CD1c-positive myeloid dendritic cell (primary cell): ENCODE measurements at regions not wholly inside any gene's neighbourhood (a gene's known extent, or its start where the extent isn't known, plus 50 kb on each side); places are given as distances from the start of the nearest gene placed in this dataset.
"Not testable (repeated sequence)": the region's sequence is repeated elsewhere in the genome, so short reads cannot be mapped to it uniquely, and the experiment has no call there.

ENCODE experiments used
- DNase-seq: peaks from one replicate; pipeline ENCODE4 v3.0.0-alpha.2; 2016; ENCODE audit errors: extremely low spot score

DNA sequence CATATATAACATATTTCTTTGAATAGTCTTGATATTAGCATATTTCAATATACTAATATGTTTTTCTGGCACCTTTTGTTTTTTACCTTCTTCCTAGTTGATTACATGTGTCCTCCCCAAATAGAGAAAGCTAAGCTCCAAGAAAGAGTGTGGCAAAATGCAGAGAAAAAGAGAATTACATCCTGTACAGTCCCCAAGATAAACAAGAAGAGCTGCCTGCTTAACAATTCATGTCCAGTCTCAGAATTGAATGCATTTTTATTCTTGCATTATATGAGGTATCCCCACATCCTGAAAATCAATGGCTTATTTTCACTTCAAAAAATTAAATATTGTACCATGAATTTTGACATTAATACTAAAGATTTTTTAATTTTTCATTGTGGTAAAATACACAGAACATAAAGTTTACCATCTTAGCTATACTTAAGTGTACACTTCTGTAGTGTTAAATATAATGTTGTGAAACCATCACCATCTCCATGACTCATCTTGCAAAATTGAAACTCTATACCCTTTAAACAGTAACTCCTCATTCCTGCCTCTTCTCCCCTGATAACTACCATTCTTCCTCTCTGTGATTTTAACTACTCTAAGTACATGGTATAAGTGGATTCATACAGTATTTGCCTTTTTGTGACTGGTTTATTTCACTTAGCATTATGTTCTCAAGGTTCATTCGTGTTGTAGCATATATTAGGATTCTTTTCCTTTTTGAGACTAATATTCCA is 490.3 kb downstream of the COL12A1 start:
- no peak for DNase-seq

DNA sequence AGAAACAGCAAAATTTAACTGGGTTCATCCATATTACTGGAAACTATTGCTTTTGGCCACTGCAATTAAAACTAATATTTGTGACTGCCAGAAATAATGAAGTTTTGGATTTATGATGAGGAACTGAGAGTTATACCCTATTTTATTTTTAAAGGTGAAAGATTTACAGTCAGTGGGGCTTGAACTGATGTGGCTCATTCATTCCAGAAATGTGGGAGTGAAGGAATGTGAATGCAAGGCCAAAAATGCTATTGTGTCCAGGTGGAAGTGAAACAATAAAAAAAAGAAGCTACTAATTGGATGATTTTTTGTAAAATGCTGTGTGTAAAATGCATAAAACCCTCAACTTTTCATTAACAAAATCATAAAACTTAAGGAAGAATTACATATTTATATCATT is 491.9 kb downstream of the COL12A1 start:
- DNase-seq, result no peak

DNA sequence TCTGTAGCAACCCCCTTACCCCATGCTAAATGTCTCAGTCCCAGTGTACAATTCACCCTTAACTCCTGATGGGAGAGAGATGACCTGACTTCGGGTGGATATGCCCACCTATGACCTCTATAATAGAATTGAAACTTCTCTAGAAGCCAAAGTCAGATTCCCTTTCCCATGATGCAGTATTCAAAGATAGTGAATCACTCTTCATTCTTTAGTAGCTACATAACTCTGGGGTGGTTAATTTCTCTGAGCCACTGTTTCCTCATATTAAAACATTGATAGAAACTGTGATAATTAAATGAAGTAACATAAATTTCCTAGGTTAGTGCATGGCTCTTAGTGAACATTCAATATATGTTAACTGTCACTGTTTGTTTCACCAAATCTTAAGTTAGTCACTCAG is 500.4 kb downstream of the COL12A1 start:
- DNase-seq, result no peak

DNA sequence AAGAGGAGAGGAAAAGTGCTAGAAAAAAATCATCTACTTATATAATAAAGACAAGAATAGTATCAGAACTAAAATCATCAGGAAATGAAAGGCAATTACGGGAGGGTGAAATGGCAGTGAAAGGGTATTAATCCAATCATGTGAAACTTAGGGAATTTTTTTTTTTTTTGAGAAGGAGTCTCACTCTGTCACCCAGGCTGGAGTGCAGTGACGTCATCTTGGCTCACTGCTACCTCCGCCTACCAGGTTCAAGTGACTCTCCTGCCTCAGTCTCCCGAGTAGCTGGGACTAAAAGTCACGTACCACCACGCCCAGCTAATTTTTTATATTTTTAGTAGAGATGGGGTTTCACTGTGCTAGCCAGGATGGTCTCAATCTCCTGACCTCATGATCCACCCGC is 501.3 kb downstream of the COL12A1 start:
- DNase-seq, result not testable (repeated sequence)

DNA sequence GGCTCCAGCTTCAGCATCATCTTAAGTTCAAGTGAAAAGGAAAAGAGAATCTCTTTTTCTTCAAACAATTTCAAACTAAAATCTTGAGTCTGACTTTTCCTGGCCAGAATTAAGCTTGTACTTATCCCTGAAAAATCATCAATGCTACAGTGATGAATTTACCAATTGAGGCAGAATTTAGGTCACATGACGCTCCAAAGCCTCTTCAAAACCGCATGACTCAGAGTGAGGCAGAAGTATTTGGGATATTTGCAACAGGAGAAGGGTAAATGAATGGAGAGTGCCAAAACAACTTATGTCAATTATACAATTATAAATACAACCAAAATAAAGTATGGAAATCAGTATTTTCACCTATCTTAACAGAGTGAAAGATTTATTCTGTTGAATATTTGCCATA is 515.5 kb downstream of the COL12A1 start:
- no peak for DNase-seq

DNA sequence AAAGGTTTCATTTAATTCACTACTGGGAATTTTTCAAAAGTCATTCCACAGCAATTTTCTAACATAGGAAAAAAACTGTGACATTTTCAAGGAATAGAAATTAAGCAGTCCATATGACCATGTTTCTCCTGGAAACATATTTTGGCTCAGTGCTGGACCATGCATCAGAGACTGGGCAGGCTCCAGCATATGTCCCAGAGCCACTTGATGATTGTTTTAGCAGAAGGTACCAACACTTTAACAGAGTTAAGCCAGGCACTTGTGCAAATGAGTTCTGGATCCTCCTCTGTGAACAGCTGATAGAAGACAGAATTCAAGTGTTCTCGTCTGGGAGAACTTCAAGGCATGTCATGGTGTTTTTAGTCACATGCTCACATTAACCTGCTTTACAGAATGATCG is 516.3 kb downstream of the COL12A1 start:
- no peak for DNase-seq

DNA sequence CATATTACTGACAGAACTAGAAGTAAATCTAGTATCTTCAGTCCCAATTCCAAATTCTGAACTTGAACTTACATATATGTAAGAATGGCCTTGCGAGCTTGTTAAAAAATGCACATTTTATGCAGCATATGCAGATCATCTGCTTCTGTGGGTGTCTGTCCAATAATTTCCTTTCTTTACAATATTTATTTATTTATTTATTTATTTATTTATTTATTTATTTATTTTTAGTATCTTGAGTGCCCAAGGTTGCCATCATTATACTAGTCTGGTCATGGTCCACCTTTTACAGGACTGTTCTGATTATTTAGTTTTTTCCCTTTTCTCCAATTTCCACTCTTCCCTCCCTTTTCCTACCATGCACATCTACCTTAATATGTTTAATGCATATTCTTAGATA is 528.4 kb downstream of the COL12A1 start:
- DNase-seq, result no peak

DNA sequence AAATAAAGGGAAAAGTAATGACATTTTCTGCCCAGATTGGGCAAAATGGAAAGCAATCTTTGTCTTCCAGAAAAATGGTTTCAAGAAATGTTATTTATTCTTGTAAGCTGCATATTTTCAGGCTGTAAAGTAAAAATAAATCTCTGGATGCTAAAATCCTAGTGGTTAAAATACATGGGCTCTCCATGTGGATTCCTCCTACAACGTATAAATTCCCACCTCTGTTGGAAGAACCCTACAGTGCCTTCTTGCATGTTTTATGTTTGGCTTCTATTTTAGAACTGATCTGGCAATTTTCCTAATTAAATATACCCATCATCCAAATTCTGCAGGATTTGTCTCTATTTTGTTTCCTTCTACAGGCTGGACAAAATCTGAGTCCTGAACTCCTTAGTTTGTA is 528.9 kb downstream of the COL12A1 start:
- no peak for DNase-seq

DNA sequence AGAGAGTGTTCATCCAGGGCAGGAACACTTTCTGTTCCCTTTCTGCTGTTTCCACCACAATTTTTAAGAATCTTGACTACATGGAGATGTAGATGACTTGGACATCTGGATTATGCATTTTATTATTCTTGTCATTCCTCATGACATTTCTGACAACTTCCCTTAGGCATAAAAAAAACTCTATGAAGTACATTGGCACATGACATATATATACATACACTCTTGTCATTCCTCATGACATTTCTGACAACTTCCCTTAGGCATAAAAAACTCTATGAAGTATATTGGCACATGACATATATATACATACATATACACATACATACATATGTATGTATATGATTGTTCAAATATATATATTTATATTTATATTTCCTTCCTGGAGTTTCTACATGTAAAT is 531.5 kb downstream of the COL12A1 start:
- DNase-seq, result no peak

DNA sequence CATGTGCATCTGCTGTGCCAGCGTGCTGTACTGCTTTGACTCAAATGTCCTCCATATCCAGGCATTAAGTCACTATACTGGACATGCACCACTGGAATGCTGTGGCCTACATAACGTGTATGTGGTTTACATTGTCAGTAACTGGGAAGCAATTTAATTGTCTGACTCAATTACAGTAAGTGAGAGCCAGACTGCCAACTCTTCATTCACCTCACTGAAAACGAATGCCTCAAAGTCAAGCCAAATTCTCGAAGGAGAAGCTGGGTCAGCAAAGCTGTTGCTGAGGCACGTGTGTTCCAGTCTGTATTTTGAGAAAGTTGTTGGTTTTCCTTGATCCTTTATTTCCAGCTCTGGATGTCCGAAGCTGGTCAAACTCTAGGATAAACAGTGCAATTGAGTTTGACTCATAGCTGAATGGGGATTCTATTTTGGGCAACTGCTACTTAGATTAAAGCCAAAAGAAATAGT is 534.3 kb downstream of the COL12A1 start:
- DNase-seq, result no peak

DNA sequence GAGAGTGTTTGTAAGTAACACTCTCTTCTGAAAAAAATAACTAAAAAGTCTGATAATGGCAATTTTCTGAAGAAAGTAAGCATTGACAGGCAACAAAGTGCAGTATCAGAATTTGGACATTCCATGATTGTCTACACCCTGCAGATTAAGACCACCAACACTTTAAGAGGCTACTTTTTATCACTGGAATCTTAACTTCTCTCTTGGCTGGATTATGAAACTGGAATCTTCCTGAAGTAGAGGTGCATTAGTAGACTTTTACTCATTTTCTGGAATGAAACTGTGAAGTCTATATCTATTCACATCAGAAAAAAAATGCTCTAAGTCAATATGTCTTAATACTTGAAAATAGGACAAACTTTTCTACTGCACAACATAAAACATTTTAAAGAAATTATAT is 547.5 kb downstream of the COL12A1 start:
- DNase-seq, result no peak

DNA sequence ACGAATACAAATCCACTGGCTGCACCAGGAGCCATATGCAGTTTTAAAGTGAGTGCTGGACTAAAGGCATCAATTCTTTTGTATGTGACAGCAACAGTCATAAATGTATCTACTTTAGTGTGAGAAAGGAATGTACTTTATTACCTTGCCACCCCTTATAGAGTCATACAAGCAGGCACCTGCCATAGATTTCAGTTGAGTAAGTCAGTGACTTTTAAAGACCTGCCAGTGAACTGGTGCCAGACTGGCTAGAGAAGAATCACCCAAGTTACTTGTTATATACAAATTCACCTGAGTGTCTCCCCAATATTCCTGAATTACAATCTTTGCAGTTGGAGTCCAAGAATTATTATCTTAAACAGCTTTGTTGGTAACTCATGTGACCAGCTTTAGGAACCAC is 547.9 kb downstream of the COL12A1 start:
- DNase-seq, result no peak

DNA sequence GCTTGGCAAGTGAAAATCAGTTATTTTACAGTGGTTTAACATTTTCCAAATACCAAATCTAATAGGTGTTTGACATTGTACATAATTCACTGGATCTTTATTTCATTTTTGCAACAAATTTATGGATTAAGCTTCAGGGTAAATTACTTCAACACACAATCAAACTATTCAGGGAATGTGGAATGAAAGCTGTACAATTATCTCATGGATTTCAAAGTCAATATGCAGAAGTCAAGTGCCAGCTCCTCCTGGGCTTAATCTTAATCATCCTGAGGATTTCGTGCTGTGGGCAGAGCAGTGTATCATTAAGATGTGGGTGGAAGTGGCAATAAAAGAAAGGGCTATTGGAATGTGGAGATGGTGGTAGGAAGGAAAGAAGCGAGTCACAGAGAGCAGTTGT is 548.8 kb downstream of the COL12A1 start:
- DNase-seq, result no peak

DNA sequence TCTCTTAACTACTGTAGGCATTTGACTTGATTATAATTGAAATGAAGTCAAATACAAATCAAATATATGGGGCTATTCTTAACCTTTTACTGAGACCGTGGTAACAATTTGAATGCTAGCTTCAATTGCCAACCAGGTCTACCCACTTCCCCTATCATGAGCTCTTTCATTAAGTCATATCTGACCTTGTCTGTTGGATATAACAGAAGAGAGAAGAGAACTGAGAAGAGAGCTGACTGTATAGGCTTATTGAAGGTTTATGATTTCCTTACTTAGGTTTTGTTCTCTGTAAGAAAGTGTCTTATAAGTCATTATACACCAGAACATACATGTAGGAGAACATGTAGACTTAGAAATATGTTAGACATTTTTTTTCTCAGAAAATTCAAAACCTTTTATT is 549.4 kb downstream of the COL12A1 start:
- DNase-seq, result no peak

DNA sequence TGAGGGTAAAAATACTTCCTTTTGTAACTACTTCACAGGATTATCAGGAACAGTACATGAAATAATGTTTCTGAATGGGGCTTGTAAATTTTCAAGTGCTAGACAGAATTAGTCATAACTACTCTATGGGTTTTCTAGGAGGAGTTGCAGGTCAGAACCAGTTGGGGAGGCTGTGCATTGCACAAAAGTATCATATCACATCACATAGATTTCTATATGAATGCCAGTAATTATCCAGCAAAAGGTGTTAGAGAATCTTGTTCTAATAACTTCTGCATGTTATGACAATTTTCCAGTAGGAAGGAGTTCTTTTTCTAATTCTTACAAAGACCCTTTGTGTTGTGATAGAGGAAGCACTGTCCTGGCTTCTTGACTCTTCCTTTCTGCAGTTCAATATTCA is 551.6 kb downstream of the COL12A1 start:
- no peak for DNase-seq

DNA sequence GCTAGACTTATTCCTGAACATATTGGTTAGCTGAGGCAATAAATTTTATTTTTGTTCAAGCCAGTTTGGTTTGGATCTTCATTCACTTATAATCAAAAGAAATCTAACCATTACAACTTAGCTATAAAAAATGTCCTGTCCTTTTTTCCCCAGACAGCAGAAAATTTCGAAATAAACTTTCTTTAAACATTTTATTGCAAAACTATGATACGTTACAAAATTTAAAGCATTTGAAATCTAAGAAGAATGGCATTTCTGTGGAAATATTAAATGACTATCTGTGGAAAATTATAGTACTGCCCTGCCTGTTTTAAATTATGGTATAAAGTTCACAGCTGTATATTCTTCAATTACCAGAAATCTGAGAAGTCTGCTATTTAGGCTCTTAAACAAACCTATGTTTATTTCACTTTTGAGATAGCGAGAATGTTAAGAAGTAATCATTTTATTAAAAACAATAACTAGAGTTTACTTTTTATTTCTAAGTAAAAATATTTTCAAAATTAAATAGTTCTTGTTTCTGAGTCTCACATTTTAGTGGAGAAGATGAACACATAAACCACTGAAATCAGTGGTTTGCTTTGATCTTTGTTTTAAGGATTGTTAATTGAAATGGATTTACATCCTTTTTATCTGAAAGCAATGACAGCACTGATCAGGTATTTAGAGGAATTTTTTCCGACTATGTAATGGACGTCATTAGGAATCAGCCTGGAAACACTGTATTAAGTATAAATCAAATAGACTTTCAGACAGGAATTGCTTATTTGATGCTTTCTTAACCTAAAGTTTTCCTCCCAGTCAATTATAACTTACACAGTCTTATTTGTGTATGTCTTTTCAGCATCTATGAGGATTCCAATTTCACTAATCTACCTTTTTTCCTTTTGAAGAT is 553.7 kb downstream of the COL12A1 start:
- no peak for DNase-seq

DNA sequence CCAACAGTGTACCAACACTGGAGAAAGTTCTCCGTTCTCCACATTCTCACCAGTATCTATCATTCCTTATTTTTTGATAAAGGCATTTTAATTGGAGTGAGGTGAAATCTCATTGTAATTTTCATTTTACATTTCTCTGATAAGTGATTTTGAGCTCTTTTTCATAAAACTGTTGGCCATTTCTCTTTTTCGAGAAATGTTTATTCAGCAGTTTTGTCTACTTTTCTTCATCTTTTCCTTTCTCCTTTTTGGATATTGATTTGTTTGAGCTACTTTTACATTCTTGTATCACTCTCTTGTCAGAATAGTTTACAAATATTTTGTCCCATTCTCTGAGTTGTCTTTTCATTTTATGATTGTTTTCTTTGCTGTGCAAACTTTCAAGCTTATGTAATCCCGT is 555.2 kb downstream of the COL12A1 start:
- no peak for DNase-seq

DNA sequence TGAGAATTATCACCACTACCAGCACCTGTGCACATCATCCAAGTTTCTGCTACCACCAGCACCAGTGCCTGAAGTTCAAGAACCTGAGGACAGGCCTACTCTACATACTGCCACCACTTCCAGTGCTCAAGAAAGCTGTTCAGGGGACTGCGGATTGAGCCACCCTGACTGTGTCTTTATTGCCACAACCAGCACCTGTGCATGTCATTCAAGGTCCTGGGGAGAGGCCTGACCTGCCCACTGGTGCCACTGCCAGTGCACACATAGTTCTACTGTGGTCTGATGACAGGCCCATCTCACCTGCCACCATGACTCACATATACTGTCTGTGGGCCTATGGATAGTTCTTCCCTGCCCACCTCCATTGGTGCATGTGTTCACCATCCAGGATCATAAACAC is 559.4 kb downstream of the COL12A1 start:
- DNase-seq, result no peak

DNA sequence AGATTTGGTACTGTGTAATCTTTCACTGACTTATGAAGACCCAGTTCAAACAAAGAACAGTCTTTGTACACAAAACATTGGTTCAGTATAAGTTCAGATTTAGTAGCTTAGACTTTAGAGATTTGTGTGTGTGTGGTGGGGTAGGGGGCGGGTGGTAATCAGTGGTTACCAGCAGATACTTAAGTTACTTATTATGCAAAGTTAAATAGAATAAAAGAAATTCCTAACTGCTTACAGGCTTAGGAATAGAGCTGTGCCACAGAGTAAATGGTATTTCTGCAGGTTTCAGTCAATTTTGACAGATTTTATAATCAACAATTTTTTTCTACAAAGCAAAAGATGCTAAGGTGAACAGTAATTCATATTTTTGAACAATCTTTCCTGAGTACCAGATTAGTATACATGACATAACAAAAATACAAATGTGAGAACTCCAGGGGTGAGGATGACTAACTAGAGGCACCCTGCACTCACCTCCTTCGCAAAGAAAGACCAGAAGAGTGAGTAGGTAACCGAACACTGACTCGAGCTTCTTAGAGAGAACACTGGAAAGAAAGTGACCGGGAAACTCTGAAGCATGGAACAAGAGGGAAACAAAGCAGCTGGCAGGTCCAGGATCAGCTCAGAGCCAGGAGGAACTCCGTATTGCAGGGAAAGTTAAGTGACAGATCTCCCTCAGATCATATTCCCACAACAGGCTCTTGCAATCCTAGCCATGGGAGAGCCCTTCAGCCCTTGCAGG is 560.6 kb downstream of the COL12A1 start:
- no peak for DNase-seq

DNA sequence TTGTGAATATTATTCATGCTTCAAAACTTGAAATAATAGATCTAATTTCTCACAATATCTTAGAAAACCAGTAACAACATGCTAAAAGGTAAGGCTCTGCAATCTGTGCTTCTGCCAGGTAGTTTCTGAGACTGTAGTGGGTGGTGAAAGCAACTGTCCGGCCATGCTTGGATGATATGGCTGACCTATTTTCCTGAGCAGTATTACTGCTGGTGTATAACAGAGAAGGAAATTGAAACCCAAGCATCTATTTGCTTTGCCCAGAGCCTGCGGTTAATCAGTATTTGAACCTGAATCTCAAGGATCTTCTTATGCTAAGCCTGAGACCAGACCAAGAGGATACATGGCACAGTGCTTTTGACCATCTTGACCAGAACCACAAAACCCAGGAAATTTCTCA is 563.8 kb downstream of the COL12A1 start:
- no peak for DNase-seq

DNA sequence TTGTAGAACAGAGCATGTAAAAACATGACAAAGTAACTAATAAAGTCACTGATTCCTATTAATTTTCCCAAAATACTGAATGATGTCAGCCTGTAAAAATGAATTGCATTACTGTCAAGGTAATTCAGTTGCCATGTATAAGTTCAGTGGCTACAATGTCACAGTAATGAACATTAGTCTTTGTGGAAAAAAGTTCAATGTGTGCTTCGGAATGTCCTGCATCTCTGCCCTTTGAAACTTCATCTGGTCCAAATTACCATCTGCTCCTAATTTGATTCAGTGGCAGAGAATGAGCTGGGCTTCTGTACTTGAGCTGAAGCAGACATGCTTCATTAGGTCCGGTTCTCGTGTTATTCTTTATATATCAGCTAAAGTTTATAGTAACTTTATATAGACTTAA is 567.4 kb downstream of the COL12A1 start:
- no peak for DNase-seq

DNA sequence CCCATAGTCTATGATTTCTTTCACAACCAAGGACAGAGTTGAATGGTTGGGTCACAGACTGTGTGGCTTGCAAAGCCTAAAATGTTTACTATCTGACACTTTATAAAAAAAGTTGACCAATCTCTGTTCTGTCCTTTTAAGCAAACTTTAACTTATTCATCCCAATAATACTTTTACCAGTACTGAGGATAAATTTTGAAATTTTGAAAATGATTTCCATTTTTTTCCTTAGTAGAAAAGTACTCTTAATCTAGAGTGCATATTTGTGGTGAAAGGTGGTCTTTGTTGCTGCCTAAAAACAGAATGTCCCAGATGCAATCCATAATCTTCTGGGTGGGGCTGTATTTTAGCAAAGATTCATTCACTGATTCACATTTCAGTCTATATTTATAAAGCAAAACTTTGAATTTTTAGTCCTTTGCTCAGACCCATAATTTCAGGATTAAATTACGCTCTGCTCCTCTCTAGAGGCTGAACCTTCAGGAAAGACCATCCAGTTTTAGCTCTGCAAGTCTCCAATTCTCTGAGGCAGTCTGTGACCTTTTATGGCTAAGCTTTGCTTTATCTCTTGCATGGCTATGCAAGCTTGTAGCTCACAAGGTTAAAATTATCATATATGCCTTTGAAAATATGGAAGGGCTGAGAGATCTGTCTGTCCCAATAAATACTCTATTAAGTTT is 573.5 kb downstream of the COL12A1 start:
- DNase-seq, result no peak
